ENCODE measurements at regions not wholly inside any gene's neighbourhood (a gene's known extent, or its start where the extent isn't known, plus 50 kb on each side); places are given as distances from the start of the nearest gene placed in this dataset.
"Not testable (repeated sequence)": the region's sequence is repeated elsewhere in the genome, so short reads cannot be mapped to it uniquely, and the experiment has no call there.

DNA sequence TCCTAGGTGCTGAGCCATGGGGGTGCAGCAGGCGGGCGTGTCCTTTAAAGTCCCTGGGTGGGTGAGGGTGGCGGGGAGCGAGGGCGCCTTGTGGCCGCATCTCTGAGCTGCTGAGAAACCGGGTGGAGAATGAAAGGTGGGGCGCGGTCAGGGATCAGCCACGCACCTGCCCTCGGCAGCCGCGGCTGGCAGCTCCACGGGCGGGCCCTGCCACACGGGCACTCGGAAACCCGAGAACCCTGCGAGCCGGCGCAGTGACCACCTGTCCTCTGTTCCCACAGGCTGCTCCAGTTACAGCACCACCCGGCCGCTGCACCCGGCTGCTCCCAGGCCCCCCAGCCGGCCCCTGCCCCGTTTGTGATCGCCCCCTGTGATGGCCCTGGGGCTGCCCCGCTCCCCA is 4400.5 kb upstream of the TPTE start:
- no CpG with 5 or more reads among the region's 28 CpGs for WGBS, 2 donors (ENCODE audit: low coverage in 1 of 2)

DNA sequence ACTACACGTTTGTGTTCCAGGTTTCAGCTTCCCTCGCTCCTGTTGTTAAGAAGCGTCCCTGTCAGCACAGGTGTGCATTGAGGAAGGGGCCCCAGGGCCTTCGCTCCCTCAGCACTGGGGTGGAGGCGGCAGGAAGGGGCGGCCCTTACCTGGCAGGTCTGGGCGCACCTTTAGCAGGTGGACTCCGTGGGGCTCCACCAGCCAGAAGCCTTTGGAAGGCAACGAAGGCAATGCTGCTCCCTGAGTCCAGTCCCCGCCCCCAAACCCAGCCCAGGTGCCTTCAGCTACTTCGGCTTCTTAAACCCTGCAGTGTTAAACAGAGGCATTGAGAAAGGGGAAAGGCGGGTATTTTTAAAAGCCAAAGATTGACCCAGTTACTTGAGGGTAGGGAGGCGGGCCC is 4398.8 kb upstream of the TPTE start:
- H3K4me1 ChIP-seq, H3K27ac ChIP-seq, H3K27me3 ChIP-seq, H3K4me3 ChIP-seq, ATAC-seq, H3K36me3 ChIP-seq, H3K9me3 ChIP-seq: not testable (repeated sequence)
- no CpG with 5 or more reads among the region's 13 CpGs for WGBS, 2 donors (ENCODE audit: low coverage in 1 of 2)

More for the DNA sequence above, 4400.5 kb upstream of the TPTE start:
- not testable (repeated sequence) for H3K4me1 ChIP-seq, H3K36me3 ChIP-seq, ATAC-seq, H3K27me3 ChIP-seq, H3K9me3 ChIP-seq, H3K27ac ChIP-seq, H3K4me3 ChIP-seq

DNA sequence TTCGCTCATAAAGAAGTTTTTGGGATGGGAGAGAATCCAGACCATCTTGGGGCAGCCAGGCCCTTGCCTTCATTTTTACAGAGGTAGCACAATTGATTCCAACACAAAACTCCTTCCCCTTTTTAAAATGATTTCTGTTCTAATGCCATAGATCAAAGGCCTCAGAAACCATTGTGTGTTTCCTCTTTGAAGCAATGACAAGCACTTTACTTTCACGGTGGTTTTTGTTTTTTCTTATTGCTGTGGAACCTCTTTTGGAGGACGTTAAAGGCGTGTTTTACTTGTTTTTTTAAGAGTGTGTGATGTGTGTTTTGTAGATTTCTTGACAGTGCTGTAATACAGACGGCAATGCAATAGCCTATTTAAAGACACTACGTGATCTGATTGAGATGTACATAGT is 4398.2 kb upstream of the TPTE start:
- not testable (repeated sequence) for H3K9me3 ChIP-seq, H3K27ac ChIP-seq, ATAC-seq, H3K4me3 ChIP-seq, H3K27me3 ChIP-seq, H3K36me3 ChIP-seq, H3K4me1 ChIP-seq
- WGBS, 2 donors (ENCODE audit: low coverage in 1 of 2), result no CpG with 5 or more reads among the region's 6 CpGs

GRCh38 chr21:6125549-6126240 is 4395.7 kb upstream of the TPTE start:
- H3K4me1 ChIP-seq, H3K9me3 ChIP-seq, H3K27me3 ChIP-seq, H3K36me3 ChIP-seq, H3K27ac ChIP-seq, ATAC-seq, H3K4me3 ChIP-seq: not testable (repeated sequence)
- WGBS, 2 donors (ENCODE audit: low coverage in 1 of 2), result no CpG with 5 or more reads among the region's 24 CpGs

- H3K36me3 ChIP-seq, H3K27ac ChIP-seq, H3K27me3 ChIP-seq, H3K4me3 ChIP-seq, H3K9me3 ChIP-seq, H3K4me1 ChIP-seq, ATAC-seq: not testable (repeated sequence)
- whole genome bisulfite sequencing, 2 donors (ENCODE audit: low coverage in 1 of 2), result no CpG with 5 or more reads among the region's 43 CpGs
Measured at GRCh38 chr21:6126976-6127732, 4394.2 kb upstream of the TPTE start.

- not testable (repeated sequence) for H3K36me3 ChIP-seq, H3K27ac ChIP-seq, H3K9me3 ChIP-seq, ATAC-seq, H3K4me3 ChIP-seq, H3K27me3 ChIP-seq, H3K4me1 ChIP-seq
- no CpG with 5 or more reads among the region's 13 CpGs for WGBS, 2 donors (ENCODE audit: low coverage in 1 of 2)
Measured at GRCh38 chr21:6130734-6131133, 4390.6 kb upstream of the TPTE start.

- not testable (repeated sequence) for ATAC-seq, H3K27ac ChIP-seq, H3K4me3 ChIP-seq, H3K27me3 ChIP-seq, H3K36me3 ChIP-seq, H3K4me1 ChIP-seq, H3K9me3 ChIP-seq
- WGBS, 2 donors (ENCODE audit: low coverage in 1 of 2), result no CpG with 5 or more reads among the region's 11 CpGs
Measured at GRCh38 chr21:6133373-6133772, 4388.0 kb upstream of the TPTE start.

GRCh38 chr21:6133852-6134630 is 4387.3 kb upstream of the TPTE start:
- WGBS, 2 donors (ENCODE audit: low coverage in 1 of 2), result no CpG with 5 or more reads among the region's 22 CpGs
- not testable (repeated sequence) for H3K4me1 ChIP-seq, H3K9me3 ChIP-seq, H3K4me3 ChIP-seq, H3K27ac ChIP-seq, H3K27me3 ChIP-seq, ATAC-seq, H3K36me3 ChIP-seq

- H3K36me3 ChIP-seq, ATAC-seq, H3K27ac ChIP-seq, H3K4me3 ChIP-seq, H3K9me3 ChIP-seq, H3K27me3 ChIP-seq, H3K4me1 ChIP-seq: not testable (repeated sequence)
- no CpG with 5 or more reads among the region's 11 CpGs for whole genome bisulfite sequencing, 2 donors (ENCODE audit: low coverage in 1 of 2)
Measured at GRCh38 chr21:6136732-6137131, 4384.7 kb upstream of the TPTE start.

GRCh38 chr21:6138244-6139136 is 4382.9 kb upstream of the TPTE start:
- H3K36me3 ChIP-seq, H3K27me3 ChIP-seq, H3K9me3 ChIP-seq, H3K4me3 ChIP-seq, H3K27ac ChIP-seq, H3K4me1 ChIP-seq: not testable (repeated sequence)
- ATAC-seq, result peak; percentile 16
- WGBS, 2 donors (ENCODE audit: low coverage in 1 of 2), result no CpG with 5 or more reads among the region's 46 CpGs

- not testable (repeated sequence) for H3K27ac ChIP-seq, H3K9me3 ChIP-seq, H3K4me1 ChIP-seq, H3K4me3 ChIP-seq, ATAC-seq, H3K36me3 ChIP-seq, H3K27me3 ChIP-seq
- WGBS, 2 donors (ENCODE audit: low coverage in 1 of 2), result no CpG with 5 or more reads among the region's 10 CpGs
Measured at GRCh38 chr21:6139331-6139730, 4382.1 kb upstream of the TPTE start.

- WGBS, 2 donors (ENCODE audit: low coverage in 1 of 2), result no CpG with 5 or more reads among the region's 3 CpGs
- not testable (repeated sequence) for H3K27ac ChIP-seq, H3K4me1 ChIP-seq, H3K27me3 ChIP-seq, H3K9me3 ChIP-seq, H3K4me3 ChIP-seq, H3K36me3 ChIP-seq, ATAC-seq
Measured at GRCh38 chr21:6139862-6140261, 4381.5 kb upstream of the TPTE start.
